HepG2 (cell line): ENCODE measurements at regions not wholly inside any gene's neighbourhood (a gene's known extent, or its start where the extent isn't known, plus 50 kb on each side); places are given as distances from the start of the nearest gene placed in this dataset.

Source experiments
- BCLAF1 ChIP-seq: fragments of 450-650 bp; IDR thresholded peaks from 2 replicates; pipeline ENCODE4 v1.6.1; 2017; ENCODE audit warnings: mild to moderate bottlenecking
- JUN ChIP-seq: sonication (generic); formaldehyde crosslinking; IDR thresholded peaks from 2 replicates; pipeline ENCODE4 v1.4.0; 2020; ENCODE audit warnings: mild to moderate bottlenecking, missing genetic modification reagents
- KLF11 ChIP-seq: IDR thresholded peaks from 2 replicates; pipeline ENCODE4 v1.6.1; 2016; ENCODE audit warnings: missing compliant biosample characterization
- MEIS2 ChIP-seq: sonication (generic); formaldehyde crosslinking; IDR thresholded peaks from 2 replicates; pipeline ENCODE4 v1.9.0; 2021; ENCODE audit warnings: mild to moderate bottlenecking, missing genetic modification reagents
- NR1H2 ChIP-seq: sonication (generic); formaldehyde crosslinking; IDR thresholded peaks from 2 replicates; pipeline ENCODE4 v1.8.1; 2022; ENCODE audit warnings: low read depth, missing genetic modification reagents, borderline replicate concordance
- PCBP2 ChIP-seq: fragments of 200-400 bp; formaldehyde crosslinking; optimal IDR thresholded peaks from 2 replicates; pipeline ENCODE3; 2018; ENCODE audit warnings: low read length, low read depth; ENCODE audit not compliant: poor library complexity, severe bottlenecking
- SALL2 ChIP-seq: sonication (generic); formaldehyde crosslinking; IDR thresholded peaks from 2 replicates; pipeline ENCODE4 v1.8.1; 2023; ENCODE audit warnings: mild to moderate bottlenecking, missing genetic modification reagents, inconsistent platforms
- SETDB1 ChIP-seq: sonication (generic); formaldehyde crosslinking; IDR thresholded peaks from 2 replicates; pipeline ENCODE4 v1.5.1; 2020; ENCODE audit warnings: missing genetic modification reagents, mild to moderate bottlenecking, borderline replicate concordance
- SIX1 ChIP-seq: sonication (generic); formaldehyde crosslinking; IDR thresholded peaks from 2 replicates; pipeline ENCODE4 v1.4.0; 2020; ENCODE audit warnings: missing genetic modification reagents, borderline replicate concordance
- SP5 ChIP-seq: IDR thresholded peaks from 2 replicates; pipeline ENCODE4 v1.6.1; 2016; ENCODE audit warnings: low read depth, borderline replicate concordance
- TCF7L2 ChIP-seq: IDR thresholded peaks from 2 replicates; pipeline ENCODE4 v1.6.1; 2011; ENCODE audit warnings: mild to moderate bottlenecking, low read depth, low read length, moderate library complexity
- ZNF160 ChIP-seq: sonication (generic); formaldehyde crosslinking; IDR thresholded peaks from 2 replicates; pipeline ENCODE4 v1.8.0; 2022; ENCODE audit warnings: mild to moderate bottlenecking, inconsistent platforms, missing genetic modification reagents
- ZNF607 ChIP-seq: sonication (generic); formaldehyde crosslinking; IDR thresholded peaks from 2 replicates; pipeline ENCODE4 v1.5.1; 2020; ENCODE audit warnings: missing genetic modification reagents, mild to moderate bottlenecking, borderline replicate concordance
- ZNF629 ChIP-seq: sonication (generic); formaldehyde crosslinking; conservative IDR thresholded peaks from 2 replicates; pipeline ENCODE4 v1.5.0; 2020; ENCODE audit warnings: missing genetic modification reagents
- ZNF660 ChIP-seq: sonication (generic); formaldehyde crosslinking; IDR thresholded peaks from 2 replicates; pipeline ENCODE4 v1.5.1; 2020; ENCODE audit warnings: mild to moderate bottlenecking, low read depth, missing genetic modification reagents, borderline replicate concordance
- ZNF678 ChIP-seq: sonication (generic); formaldehyde crosslinking; IDR thresholded peaks from 2 replicates; pipeline ENCODE4 v1.4.0; 2020; ENCODE audit warnings: mild to moderate bottlenecking, missing genetic modification reagents
- ZNF792 ChIP-seq: IDR thresholded peaks from 2 replicates; pipeline ENCODE4 v1.6.1; 2016
- ZNF83 ChIP-seq: sonication (generic); formaldehyde crosslinking; IDR thresholded peaks from 2 replicates; pipeline ENCODE4 v1.4.0; 2020; ENCODE audit warnings: missing genetic modification reagents, mild to moderate bottlenecking, borderline replicate concordance
- TF ChIP-seq, protein P1 (sequence below): sonication (generic); formaldehyde crosslinking; conservative IDR thresholded peaks from 2 replicates; pipeline ENCODE4 v1.8.0; 2022; ENCODE audit warnings: mild to moderate bottlenecking, moderate library complexity, missing genetic modification reagents

DNA sequence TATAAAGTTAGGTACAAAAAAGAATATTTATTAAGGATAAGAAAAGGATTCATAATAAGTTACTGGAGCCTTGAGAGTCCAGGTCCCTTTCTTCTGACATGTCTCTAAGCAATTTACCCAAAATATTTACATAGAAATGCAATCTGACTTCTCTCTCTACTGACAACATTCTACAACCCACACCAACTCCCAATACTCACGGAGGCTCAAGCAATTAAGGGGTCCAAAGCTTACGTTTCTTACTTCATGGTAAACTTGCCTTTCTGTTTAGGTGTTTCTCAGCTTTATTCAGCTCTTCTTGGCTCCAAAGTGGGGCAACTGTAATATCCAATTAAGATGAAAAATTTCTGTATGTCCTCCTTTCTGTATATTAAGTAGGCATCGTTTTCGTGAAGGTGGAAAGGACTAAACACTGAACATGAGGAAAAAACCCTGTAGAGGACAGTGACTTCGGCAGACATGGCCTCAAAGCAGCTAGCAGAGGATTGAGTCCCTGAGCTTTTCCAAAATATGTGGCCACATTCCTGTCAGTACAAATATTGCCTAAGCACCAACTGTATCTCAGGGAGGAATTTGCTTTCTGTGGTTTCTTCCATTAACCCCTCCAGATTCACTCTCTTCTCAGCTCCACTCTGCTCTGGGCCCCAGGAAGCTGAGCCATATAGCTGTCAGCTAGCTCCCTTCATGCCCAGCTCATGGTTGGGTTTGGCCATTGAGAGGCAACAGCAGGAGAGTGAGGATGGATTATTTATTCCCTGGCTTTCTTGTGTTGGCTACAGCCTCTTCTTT is 67.9 kb upstream of the GLS start (continued):
- no peak for TF ChIP-seq BCLAF1
- no peak for TF ChIP-seq TCF7L2
- TF ChIP-seq ZNF660: no peak
- no peak for TF ChIP-seq ZNF83 (CRISPR knock-in tag)
- no peak for TF ChIP-seq PCBP2
- TF ChIP-seq ZNF678 (CRISPR knock-in tag): no peak
- 0 out of 2 replicates have a peak, but pooled peaks have one; percentile 23 for TF ChIP-seq ZNF160
- no peak for TF ChIP-seq ZNF607
- peak; percentile 71; the same call in 1 of the 2 replicates for TF ChIP-seq ZNF792 (CRISPR knock-in tag)
- 0 out of 2 replicates have a peak, but pooled peaks have one; percentile 6 for TF ChIP-seq ZNF629 (CRISPR knock-in tag)
- peak; percentile 81 for TF ChIP-seq KLF11 (CRISPR knock-in tag)
- TF ChIP-seq SALL2 (CRISPR knock-in tag): no peak
- TF ChIP-seq, protein P1, sequence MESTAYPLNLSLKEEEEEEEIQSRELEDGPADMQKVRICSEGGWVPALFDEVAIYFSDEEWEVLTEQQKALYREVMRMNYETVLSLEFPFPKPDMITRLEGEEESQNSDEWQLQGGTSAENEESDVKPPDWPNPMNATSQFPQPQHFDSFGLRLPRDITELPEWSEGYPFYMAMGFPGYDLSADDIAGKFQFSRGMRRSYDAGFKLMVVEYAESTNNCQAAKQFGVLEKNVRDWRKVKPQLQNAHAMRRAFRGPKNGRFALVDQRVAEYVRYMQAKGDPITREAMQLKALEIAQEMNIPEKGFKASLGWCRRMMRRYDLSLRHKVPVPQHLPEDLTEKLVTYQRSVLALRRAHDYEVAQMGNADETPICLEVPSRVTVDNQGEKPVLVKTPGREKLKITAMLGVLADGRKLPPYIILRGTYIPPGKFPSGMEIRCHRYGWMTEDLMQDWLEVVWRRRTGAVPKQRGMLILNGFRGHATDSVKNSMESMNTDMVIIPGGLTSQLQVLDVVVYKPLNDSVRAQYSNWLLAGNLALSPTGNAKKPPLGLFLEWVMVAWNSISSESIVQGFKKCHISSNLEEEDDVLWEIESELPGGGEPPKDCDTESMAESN (CRISPR knock-in tag): no peak
- no peak for TF ChIP-seq SETDB1 (CRISPR knock-in tag)
- no peak for TF ChIP-seq SIX1 (CRISPR knock-in tag)
- no peak for TF ChIP-seq NR1H2 (CRISPR knock-in tag)
- TF ChIP-seq MEIS2 (CRISPR knock-in tag): no peak
- TF ChIP-seq JUN (CRISPR knock-in tag): no peak
- no peak for TF ChIP-seq SP5 (CRISPR knock-in tag)
